ENCODE measurements at regions not wholly inside any gene's neighbourhood (a gene's known extent, or its start where the extent isn't known, plus 50 kb on each side); places are given as distances from the start of the nearest gene placed in this dataset.

GRCh38 chr4:179607003-179607402 lies 2164.8 kb upstream of the AGA start:
- no peak for TF ChIP-seq SMAD1 (CRISPR knock-in tag; IDR thresholded peaks at IDR 0.05; ENCODE audit: borderline replicate concordance, low read depth)
- no peak for TF ChIP-seq FOSL1 (CRISPR knock-in tag; IDR thresholded peaks at IDR 0.05; ENCODE audit: borderline replicate concordance)

Measured in HepG2 (cell line).